IPS DF 6.9 (cell line): ENCODE measurements at regions not wholly inside any gene's neighbourhood (a gene's known extent, or its start where the extent isn't known, plus 50 kb on each side); places are given as distances from the start of the nearest gene placed in this dataset.

Source experiments
- DNase-seq: peaks from one replicate; pipeline ENCODE4 v3.0.0-alpha.2; 2013; ENCODE audit warnings: low read depth, low spot score
- H3K27ac ChIP-seq: one replicate; pipeline ENCODE4 v1.5.1; 2013; ENCODE audit warnings: low read length, control low read depth
- H3K27me3 ChIP-seq: 2 replicates; pipeline ENCODE4 v1.6.1; 2013; ENCODE audit warnings: mild to moderate bottlenecking, low read length; ENCODE audit not compliant: control insufficient read depth, insufficient read depth
- H3K36me3 ChIP-seq: 2 replicates; pipeline ENCODE4 v1.6.1; 2013; ENCODE audit warnings: low read length; ENCODE audit not compliant: control insufficient read depth, insufficient read depth
- H3K4me1 ChIP-seq: 2 replicates; pipeline ENCODE4 v1.6.1; 2013; ENCODE audit warnings: low read length; ENCODE audit not compliant: control insufficient read depth, insufficient read depth
- H3K4me3 ChIP-seq: 2 replicates; pipeline ENCODE4 v1.5.1; 2013; ENCODE audit warnings: mild to moderate bottlenecking, low read length
- H3K9me3 ChIP-seq: 2 replicates; pipeline ENCODE4 v1.6.1; 2013; ENCODE audit warnings: low read length, inconsistent platforms; ENCODE audit not compliant: control insufficient read depth, insufficient read depth
- WGBS: extraction: QIAGEN DNeasy Blood & Tissue Kit; methylation state at CpG from one replicate; pipeline ENCODE4 v1.1.7; 2013; ENCODE audit warnings: mixed read lengths, missing lambda C conversion rate; ENCODE audit not compliant: insufficient read length, insufficient coverage; 5-methylcytosine and 5-hydroxymethylcytosine counted together

- no peak for DNase-seq
- no peaks in the 10 kb centered on the region for H3K27me3 ChIP-seq
- no CpG with 5 or more reads among the region's 10 CpGs for WGBS
- no peaks in the 10 kb centered on the region for H3K4me1 ChIP-seq
- no peak overlapping the region for H3K27ac ChIP-seq
- no peaks in the 10 kb centered on the region for H3K9me3 ChIP-seq
- H3K36me3 ChIP-seq, result no peaks in the 10 kb centered on the region
- H3K4me3 ChIP-seq, result no peak overlapping the region
Observed at GRCh38 chr6:74755196-74755595, 450.7 kb downstream of the COL12A1 start.

- H3K27ac ChIP-seq, result no peak overlapping the region
- H3K36me3 ChIP-seq, result no peaks in the 10 kb centered on the region
- no CpG with 5 or more reads among the region's 2 CpGs for WGBS
- no peak for DNase-seq
- no peak overlapping the region for H3K4me3 ChIP-seq
- no peaks in the 10 kb centered on the region for H3K4me1 ChIP-seq
- no peaks in the 10 kb centered on the region for H3K27me3 ChIP-seq
- no peaks in the 10 kb centered on the region for H3K9me3 ChIP-seq
Observed at GRCh38 chr6:74753883-74754600, 451.8 kb downstream of the COL12A1 start.

DNA sequence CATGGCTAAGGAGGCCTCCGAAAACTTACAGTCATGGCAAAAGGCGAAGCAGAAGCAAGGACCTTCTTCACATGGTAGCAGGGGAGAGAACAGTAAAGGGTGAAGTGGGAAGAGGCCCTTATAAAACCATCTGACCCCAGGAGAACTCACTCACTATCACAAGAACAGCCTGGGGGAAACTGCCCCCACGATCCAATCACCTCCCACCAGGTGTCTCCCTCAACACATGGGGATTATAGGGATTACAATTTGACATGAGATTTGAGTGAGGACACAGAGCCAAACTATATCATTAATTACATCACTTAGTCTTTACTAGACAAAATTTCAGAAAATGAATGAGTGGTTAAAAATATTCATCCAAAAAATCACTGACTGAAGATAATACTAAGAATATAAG is 453.6 kb downstream of the COL12A1 start:
- Histone ChIP-seq H3K4me1 (no peaks in the 10 kb centered on the region), H3K27me3 (no peaks in the 10 kb centered on the region), H3K9me3 (no peaks in the 10 kb centered on the region), H3K27ac (no peak overlapping the region), H3K4me3 (no peak overlapping the region), H3K36me3 (no peaks in the 10 kb centered on the region)
- DNase-seq, result no peak
- no CpG with 5 or more reads among the region's 3 CpGs for WGBS

GRCh38 chr6:74750826-74751225 is 455.0 kb downstream of the COL12A1 start:
- Histone ChIP-seq H3K36me3 (no peaks in the 10 kb centered on the region), H3K27me3 (no peaks in the 10 kb centered on the region), H3K4me3 (no peak overlapping the region), H3K4me1 (no peaks in the 10 kb centered on the region), H3K27ac (no peak overlapping the region), H3K9me3 (no peaks in the 10 kb centered on the region)
- DNase-seq, result no peak

- Histone ChIP-seq H3K4me3 (no peak overlapping the region), H3K4me1 (no peaks in the 10 kb centered on the region), H3K36me3 (no peaks in the 10 kb centered on the region), H3K9me3 (no peaks in the 10 kb centered on the region), H3K27me3 (no peaks in the 10 kb centered on the region), H3K27ac (no peak overlapping the region)
- WGBS, result no CpG with 5 or more reads among the region's 10 CpGs
- no peak for DNase-seq
Observed at GRCh38 chr6:74749211-74750147, 456.4 kb downstream of the COL12A1 start.

DNA sequence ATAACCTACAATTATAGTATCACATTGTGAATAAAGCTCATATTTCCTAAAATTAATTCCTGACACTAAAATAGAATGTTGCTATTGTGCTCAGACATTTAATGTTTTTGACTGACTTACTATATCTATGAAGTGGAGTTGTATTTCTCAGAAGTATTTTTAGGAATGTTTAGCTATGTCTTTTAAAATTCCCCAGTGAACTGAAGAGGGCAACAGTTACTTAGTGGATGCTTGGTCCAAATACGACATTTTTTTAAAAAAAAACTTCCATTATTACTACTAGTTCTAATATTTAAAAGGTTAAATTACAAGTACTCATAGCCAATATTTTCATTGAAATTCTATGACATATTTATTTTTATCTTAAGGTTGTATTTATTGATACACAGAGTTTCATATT is 460.2 kb downstream of the COL12A1 start:
- Histone ChIP-seq H3K4me3 (no peak overlapping the region), H3K36me3 (no peaks in the 10 kb centered on the region), H3K4me1 (no peaks in the 10 kb centered on the region), H3K9me3 (no peaks in the 10 kb centered on the region), H3K27me3 (no peaks in the 10 kb centered on the region), H3K27ac (no peak overlapping the region)
- no CpG with 5 or more reads among the region's 1 CpG for WGBS
- DNase-seq, result no peak

- H3K9me3 ChIP-seq, result no peaks in the 10 kb centered on the region
- no peaks in the 10 kb centered on the region for H3K4me1 ChIP-seq
- WGBS, result no CpG with 5 or more reads among the region's 3 CpGs
- no peak for DNase-seq
- no peaks in the 10 kb centered on the region for H3K27me3 ChIP-seq
- H3K4me3 ChIP-seq, result no peak overlapping the region
- H3K27ac ChIP-seq, result no peak overlapping the region
- no peaks in the 10 kb centered on the region for H3K36me3 ChIP-seq
Observed at GRCh38 chr6:74742793-74743508, 462.9 kb downstream of the COL12A1 start.

DNA sequence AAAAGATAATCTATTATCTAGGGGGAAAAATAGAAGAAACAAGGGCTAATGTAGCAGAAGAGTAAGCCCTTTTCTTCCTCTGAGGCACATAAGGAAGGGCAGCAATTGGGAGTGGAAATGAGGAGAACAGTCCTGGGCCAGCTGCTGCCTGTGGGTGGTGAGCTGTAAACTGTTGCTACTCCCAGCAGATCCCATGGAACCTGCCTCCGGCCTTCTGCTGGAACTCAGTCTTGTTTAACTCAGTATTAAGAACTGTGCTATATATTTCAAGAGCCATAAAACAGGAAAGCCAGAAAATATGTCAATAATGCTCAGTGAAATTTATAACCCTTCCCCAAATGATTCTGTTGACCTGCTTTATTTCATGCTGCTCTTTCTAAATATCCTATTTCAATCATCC is 464.2 kb downstream of the COL12A1 start:
- no peaks in the 10 kb centered on the region for H3K4me1 ChIP-seq
- H3K9me3 ChIP-seq, result no peaks in the 10 kb centered on the region
- no peak overlapping the region for H3K27ac ChIP-seq
- no peak overlapping the region for H3K4me3 ChIP-seq
- WGBS, result no CpG with 5 or more reads among the region's 1 CpG
- H3K36me3 ChIP-seq, result no peaks in the 10 kb centered on the region
- DNase-seq, result no peak
- no peaks in the 10 kb centered on the region for H3K27me3 ChIP-seq

- Histone ChIP-seq H3K4me1 (no peaks in the 10 kb centered on the region), H3K36me3 (no peaks in the 10 kb centered on the region), H3K4me3 (no peak overlapping the region), H3K9me3 (no peaks in the 10 kb centered on the region), H3K27ac (no peak overlapping the region), H3K27me3 (no peaks in the 10 kb centered on the region)
- WGBS, result no CpG with 5 or more reads among the region's 2 CpGs
- DNase-seq, result no peak
Observed at GRCh38 chr6:74735304-74735703, 470.5 kb downstream of the COL12A1 start.

GRCh38 chr6:74734901-74735300 is 471.0 kb downstream of the COL12A1 start:
- DNase-seq, result no peak
- no CpG with 5 or more reads among the region's 3 CpGs for WGBS
- no peaks in the 10 kb centered on the region for H3K36me3 ChIP-seq
- no peak overlapping the region for H3K4me3 ChIP-seq
- no peaks in the 10 kb centered on the region for H3K27me3 ChIP-seq
- H3K9me3 ChIP-seq, result no peaks in the 10 kb centered on the region
- H3K4me1 ChIP-seq, result no peaks in the 10 kb centered on the region
- no peak overlapping the region for H3K27ac ChIP-seq
